Fibroblast of lung (primary cell): ENCODE measurements at regions not wholly inside any gene's neighbourhood (a gene's known extent, or its start where the extent isn't known, plus 50 kb on each side); places are given as distances from the start of the nearest gene placed in this dataset.

Source experiments
- EZH2 ChIP-seq: IDR thresholded peaks from 2 replicates; pipeline ENCODE4 v1.5.1; 2012; ENCODE audit warnings: low read length, control low read depth, mild to moderate bottlenecking; ENCODE audit errors: missing control alignments
- TF ChIP-seq, protein P1 (sequence below), 2 donors: IDR thresholded peaks in 1 of 2; conservative IDR thresholded peaks in 1 of 2; 1 replicate in 1 of 2; 2 replicates in 1 of 2; pipeline ENCODE4 v1.5.1; 2011 to 2012; ENCODE audit warnings: low read length in 2 of 2, control low read depth in 1 of 2, inconsistent platforms in 1 of 2, low read depth in 1 of 2, mild to moderate bottlenecking in 1 of 2

DNA sequence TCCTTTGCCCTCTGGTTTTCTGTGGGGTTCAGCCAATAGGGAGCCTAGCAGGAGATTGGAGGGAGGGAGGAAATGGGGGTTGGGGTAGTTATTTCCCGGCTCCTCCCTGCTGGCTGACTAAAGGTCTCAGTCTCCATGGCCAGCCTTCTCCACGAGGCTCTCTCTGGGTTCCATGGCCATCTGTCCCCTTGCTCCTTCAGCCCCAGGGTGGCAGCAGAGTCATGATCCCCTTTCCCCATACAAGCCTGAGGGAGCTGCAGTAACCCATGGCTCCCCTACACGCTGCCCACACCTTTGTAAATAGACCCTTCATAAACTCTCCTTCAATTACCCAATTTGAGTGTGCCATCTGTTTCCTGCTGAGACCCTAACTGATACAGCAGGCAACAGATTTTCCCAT, 176.1 kb upstream of the CSF3R start:
- TF ChIP-seq, protein P1, sequence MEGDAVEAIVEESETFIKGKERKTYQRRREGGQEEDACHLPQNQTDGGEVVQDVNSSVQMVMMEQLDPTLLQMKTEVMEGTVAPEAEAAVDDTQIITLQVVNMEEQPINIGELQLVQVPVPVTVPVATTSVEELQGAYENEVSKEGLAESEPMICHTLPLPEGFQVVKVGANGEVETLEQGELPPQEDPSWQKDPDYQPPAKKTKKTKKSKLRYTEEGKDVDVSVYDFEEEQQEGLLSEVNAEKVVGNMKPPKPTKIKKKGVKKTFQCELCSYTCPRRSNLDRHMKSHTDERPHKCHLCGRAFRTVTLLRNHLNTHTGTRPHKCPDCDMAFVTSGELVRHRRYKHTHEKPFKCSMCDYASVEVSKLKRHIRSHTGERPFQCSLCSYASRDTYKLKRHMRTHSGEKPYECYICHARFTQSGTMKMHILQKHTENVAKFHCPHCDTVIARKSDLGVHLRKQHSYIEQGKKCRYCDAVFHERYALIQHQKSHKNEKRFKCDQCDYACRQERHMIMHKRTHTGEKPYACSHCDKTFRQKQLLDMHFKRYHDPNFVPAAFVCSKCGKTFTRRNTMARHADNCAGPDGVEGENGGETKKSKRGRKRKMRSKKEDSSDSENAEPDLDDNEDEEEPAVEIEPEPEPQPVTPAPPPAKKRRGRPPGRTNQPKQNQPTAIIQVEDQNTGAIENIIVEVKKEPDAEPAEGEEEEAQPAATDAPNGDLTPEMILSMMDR (conservative IDR thresholded peaks at IDR 0.05 in 1 of 2, IDR thresholded peaks at IDR 0.05 in 1 of 2; ENCODE audit: low read depth in 1 of 2, low read length in 2 of 2), result no peak
- TF ChIP-seq EZH2, result no peak
